H1 (cell line): ENCODE measurements at regions not wholly inside any gene's neighbourhood (a gene's known extent, or its start where the extent isn't known, plus 50 kb on each side); places are given as distances from the start of the nearest gene placed in this dataset.

Experiments
- EP300 ChIP-seq, 2 experiments: IDR thresholded peaks; 1 replicate in 1 of 2; 2 replicates in 1 of 2; pipeline ENCODE4 v1.6.1; 2011 to 2012; ENCODE audit warnings: low read depth in 2 of 2, low read length in 2 of 2, mild to moderate bottlenecking in 2 of 2, borderline replicate concordance in 1 of 2, inconsistent platforms in 1 of 2, moderate library complexity in 1 of 2
- EZH2 ChIP-seq: fragments of 200-600 bp; sonication (generic); IDR thresholded peaks from 2 replicates; pipeline ENCODE4 v1.7.1; 2012; ENCODE audit warnings: low read depth, mild to moderate bottlenecking, moderate library complexity, low read length, inconsistent platforms; ENCODE audit not compliant: severe bottlenecking
- HDAC6 ChIP-seq: IDR thresholded peaks from one replicate; pipeline ENCODE4 v1.7.1; 2012; ENCODE audit warnings: low read depth, mild to moderate bottlenecking, inconsistent platforms, low read length, moderate library complexity
- POLR2AphosphoS5 ChIP-seq: IDR thresholded peaks from 2 replicates; pipeline ENCODE4 v1.6.1; 2011; ENCODE audit warnings: low read depth, low read length
- SUZ12 ChIP-seq: fragments of 200-600 bp; sonication (generic); IDR thresholded peaks from 2 replicates; pipeline ENCODE4 v1.6.1; 2012; ENCODE audit warnings: mild to moderate bottlenecking, inconsistent platforms, low read length, moderate library complexity, mixed read lengths
- YY1 ChIP-seq: IDR thresholded peaks from 2 replicates; pipeline ENCODE4 v1.6.1; 2011; ENCODE audit warnings: low read depth, mild to moderate bottlenecking, low read length
- TF ChIP-seq, protein P1 (sequence below), 3 experiments: IDR thresholded peaks; 1 replicate in 2 of 3; 2 replicates in 1 of 3; pipeline versions ENCODE4 v1.5.1 to v1.6.1; 2011; ENCODE audit warnings: low read length in 3 of 3, mild to moderate bottlenecking in 3 of 3, inconsistent platforms in 2 of 3, low read depth in 1 of 3, moderate library complexity in 1 of 3; ENCODE audit not compliant: insufficient read depth in 1 of 3; ENCODE audit errors: control extremely low read depth in 1 of 3

DNA sequence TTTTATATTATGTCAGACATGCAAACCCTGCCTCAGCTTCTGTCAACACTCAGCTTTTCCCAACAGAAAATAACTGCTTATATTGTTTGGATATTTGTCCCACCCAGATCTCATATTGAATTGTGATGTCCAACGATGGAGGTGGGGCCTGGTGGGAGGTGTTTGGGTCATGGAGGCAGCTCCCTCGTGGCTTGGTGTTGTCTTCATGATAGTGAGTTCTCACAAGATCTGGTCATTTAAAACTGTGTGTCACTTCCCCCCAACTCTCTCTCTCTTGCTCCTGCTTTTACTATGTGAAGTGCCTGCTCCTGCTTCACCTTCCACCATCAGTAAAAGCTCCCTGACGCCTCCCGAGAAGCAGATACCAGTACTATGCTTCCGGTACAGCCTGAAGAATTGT, 85.8 kb upstream of the KCNMA1 start:
- no peak for TF ChIP-seq EP300 (IDR thresholded peaks at IDR 0.05; ENCODE audit: borderline replicate concordance in 1 of 2, low read depth in 2 of 2, low read length in 2 of 2)
- TF ChIP-seq, protein P1, sequence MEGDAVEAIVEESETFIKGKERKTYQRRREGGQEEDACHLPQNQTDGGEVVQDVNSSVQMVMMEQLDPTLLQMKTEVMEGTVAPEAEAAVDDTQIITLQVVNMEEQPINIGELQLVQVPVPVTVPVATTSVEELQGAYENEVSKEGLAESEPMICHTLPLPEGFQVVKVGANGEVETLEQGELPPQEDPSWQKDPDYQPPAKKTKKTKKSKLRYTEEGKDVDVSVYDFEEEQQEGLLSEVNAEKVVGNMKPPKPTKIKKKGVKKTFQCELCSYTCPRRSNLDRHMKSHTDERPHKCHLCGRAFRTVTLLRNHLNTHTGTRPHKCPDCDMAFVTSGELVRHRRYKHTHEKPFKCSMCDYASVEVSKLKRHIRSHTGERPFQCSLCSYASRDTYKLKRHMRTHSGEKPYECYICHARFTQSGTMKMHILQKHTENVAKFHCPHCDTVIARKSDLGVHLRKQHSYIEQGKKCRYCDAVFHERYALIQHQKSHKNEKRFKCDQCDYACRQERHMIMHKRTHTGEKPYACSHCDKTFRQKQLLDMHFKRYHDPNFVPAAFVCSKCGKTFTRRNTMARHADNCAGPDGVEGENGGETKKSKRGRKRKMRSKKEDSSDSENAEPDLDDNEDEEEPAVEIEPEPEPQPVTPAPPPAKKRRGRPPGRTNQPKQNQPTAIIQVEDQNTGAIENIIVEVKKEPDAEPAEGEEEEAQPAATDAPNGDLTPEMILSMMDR (IDR thresholded peaks at IDR 0.05; ENCODE audit: control extremely low read depth in 1 of 3, insufficient read depth in 1 of 3, low read depth in 1 of 3, low read length in 3 of 3): no peak
- TF ChIP-seq HDAC6: no peak
- TF ChIP-seq YY1: no peak
- no peak for TF ChIP-seq EZH2
- TF ChIP-seq SUZ12: no peak
- no peak for TF ChIP-seq POLR2AphosphoS5
